GM12875 (cell line): ENCODE measurements at regions not wholly inside any gene's neighbourhood (a gene's known extent, or its start where the extent isn't known, plus 50 kb on each side); places are given as distances from the start of the nearest gene placed in this dataset.

Experiments used
- H3K4me3 ChIP-seq: one replicate; pipeline ENCODE4 v1.5.1; 2011; ENCODE audit warnings: low read depth, low read length, control low read depth
- TF ChIP-seq, protein P1 (sequence below): IDR thresholded peaks from 2 replicates; pipeline ENCODE4 v1.5.1; 2011; ENCODE audit warnings: low read depth, mild to moderate bottlenecking, control low read depth, inconsistent platforms, low read length, moderate library complexity, borderline replicate concordance; ENCODE audit not compliant: insufficient read depth

DNA sequence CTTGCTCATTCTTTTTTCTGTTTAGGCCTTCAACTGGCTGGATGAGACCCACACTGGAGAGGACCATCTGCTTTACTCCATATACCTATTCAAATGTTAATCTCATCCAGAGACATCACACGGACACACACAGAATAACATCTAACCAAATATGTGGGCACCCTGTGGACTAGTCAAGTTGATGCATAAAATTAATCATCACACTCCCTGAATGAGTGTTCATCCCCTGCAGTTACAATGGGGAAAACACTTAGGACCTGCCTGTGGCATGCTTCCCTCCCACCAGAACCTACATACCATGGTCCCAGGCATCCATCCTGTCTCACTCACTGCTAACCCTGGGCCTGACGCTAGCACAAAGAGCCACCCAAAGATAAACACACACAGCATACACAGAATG is 112.8 kb upstream of the TEX51 start:
- TF ChIP-seq, protein P1, sequence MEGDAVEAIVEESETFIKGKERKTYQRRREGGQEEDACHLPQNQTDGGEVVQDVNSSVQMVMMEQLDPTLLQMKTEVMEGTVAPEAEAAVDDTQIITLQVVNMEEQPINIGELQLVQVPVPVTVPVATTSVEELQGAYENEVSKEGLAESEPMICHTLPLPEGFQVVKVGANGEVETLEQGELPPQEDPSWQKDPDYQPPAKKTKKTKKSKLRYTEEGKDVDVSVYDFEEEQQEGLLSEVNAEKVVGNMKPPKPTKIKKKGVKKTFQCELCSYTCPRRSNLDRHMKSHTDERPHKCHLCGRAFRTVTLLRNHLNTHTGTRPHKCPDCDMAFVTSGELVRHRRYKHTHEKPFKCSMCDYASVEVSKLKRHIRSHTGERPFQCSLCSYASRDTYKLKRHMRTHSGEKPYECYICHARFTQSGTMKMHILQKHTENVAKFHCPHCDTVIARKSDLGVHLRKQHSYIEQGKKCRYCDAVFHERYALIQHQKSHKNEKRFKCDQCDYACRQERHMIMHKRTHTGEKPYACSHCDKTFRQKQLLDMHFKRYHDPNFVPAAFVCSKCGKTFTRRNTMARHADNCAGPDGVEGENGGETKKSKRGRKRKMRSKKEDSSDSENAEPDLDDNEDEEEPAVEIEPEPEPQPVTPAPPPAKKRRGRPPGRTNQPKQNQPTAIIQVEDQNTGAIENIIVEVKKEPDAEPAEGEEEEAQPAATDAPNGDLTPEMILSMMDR: no peak
- no peak overlapping the region for H3K4me3 ChIP-seq

DNA sequence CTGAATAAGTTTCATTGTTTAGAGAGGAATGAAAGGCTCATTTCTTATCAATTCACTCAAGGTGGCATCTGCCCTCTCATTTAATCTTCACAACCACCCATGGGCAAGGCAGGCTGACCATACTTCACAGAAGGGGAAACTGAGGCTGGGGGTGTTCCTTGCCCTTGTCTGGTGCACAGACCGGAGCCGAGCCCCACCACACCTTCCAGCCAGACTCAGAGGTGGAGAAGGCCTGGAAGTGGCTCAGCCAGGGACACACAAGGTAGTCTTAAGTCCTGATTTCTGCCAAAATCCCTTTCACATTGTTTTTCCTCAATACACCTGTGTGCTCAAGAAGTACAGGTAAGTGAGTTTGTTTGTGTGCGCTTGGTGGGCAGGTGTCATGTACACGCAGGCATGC is 111.9 kb upstream of the TEX51 start:
- H3K4me3 ChIP-seq: no peak overlapping the region
- TF ChIP-seq, protein P1: no peak

DNA sequence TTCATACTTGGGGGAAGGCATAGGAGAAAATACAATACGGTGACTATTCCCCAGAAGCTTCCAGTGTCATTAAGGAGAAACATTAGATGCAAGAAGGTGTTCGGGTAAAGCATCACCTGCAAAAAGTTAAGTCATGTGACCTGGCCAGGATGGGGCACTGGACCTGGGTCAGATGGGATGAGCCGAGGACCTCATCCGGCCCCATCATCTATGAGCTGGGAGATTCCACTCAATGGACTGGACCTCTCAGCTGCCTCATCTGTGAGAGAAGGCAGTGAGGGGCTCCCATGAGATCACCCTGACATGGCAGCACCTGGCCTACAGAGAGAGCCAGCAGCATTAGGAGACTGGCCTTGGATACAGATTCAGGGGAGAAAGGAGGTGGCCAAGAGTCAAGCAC is 111.4 kb upstream of the TEX51 start:
- TF ChIP-seq, protein P1: no peak
- H3K4me3 ChIP-seq: no peak overlapping the region

DNA sequence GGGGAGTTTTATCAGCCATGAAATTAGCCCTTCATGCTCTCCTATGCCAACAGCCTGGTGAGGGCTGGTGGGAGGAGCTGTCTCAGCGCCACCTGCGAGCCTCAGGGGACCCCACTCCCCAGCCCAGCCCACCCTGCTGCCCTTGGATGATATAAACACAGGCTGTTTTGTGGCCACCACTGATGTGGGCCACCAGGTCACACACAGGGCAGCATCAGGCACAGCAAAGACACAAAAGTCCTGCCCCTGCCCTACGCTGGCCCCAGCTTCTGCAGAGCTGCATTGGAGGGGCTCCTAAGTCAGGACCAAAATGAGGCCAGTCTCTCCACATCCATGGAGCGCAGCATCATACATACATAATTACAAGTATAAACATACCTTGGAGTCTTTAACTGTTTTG is 110.6 kb upstream of the TEX51 start:
- TF ChIP-seq, protein P1: no peak
- H3K4me3 ChIP-seq: no peak overlapping the region

DNA sequence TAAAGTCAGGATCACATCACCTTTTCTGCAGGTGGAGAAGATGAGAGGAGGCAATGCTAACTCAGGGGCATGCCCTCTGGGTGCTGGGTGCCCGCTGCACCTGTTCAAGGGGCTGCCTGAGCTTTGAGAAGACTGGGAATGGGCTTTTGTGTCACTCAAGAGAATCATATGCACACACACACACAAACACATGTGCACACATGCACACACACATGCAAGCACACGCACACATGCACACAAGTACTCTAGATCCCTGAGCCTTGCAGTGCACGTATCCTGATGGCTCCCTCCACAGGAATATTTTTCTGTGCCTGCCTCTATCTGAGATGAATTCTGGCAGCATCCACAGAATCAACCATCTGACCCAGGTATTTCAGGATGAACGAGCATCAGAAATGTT is 110.0 kb upstream of the TEX51 start:
- TF ChIP-seq, protein P1: no peak

DNA sequence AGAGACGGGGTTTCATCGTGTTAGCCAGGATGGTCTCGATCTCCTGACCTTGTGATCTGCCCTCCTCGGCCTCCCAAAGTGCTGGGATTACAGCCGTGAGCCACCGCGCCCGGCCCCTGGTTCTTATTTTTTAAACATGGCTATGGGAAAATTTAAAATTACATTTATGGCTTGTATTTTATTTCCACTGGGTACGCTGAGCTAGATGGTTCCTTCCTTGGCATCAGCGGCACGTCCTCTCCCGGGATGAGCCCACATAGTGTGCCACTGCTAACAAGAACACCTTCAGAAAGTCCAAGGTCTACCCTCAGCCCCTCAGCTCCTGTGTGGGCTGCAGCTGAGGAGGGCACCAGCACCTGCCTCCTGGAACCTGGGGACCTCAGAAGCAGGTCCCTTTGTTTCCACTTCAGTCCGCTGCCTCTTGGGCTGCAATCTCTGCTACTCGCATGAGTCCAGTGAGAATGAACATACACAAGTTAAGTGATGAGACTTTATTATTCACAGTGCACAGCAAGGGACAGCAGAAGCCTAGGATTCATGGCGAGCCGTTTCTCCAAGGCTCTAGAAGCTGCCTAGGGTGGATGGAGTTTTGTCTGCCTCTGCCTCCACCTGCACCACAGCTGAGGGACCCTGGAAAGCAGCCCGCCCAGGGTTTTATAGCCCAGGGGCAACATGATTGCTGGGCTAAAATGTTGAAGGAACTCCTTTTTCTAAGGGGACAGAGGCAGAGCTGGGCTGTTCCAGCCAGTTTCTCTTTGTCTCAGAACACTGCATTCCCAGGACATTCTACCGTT is 107.5 kb upstream of the TEX51 start:
- no peak overlapping the region for H3K4me3 ChIP-seq
- TF ChIP-seq, protein P1: no peak

More for the DNA sequence above, 110.0 kb upstream of the TEX51 start:
- H3K4me3 ChIP-seq: no peak overlapping the region

DNA sequence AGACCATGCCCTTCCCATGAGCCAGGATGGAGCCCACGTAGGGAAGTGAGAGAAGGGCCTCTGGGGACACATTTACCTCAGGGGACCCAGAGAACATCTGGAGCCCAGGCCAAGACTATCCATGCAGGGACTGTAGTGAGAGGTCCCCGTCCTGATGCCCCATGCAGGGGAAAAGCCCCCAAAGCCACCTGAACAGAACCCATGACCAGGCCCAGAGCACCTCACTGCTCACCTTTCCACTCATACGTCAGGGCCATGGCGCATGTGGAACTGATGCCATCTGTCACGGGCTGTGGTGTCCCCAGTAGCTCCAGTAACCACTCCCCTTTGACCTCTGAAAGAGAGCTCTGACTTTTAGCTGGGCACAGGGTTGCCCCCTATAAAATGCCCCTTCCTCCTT is 106.5 kb upstream of the TEX51 start:
- no peak overlapping the region for H3K4me3 ChIP-seq
- TF ChIP-seq, protein P1: no peak
